Activated T-cell treated with anti-CD3 and anti-CD28 coated beads, Interleukin-2, amount 50 U/mL, for 1 hour (primary cell): ENCODE measurements at regions not wholly inside any gene's neighbourhood (a gene's known extent, or its start where the extent isn't known, plus 50 kb on each side); places are given as distances from the start of the nearest gene placed in this dataset.

ENCODE experiments used
- DNase-seq: peaks from one replicate; pipeline ENCODE4 v3.0.0-alpha.2; 2020

- DNase-seq = no peak
These were observed 110.2 kb upstream of the ARHGEF26 start for GRCh38 chr3:154011036-154011435.

GRCh38 chr3:154013736-154014135 is 107.5 kb upstream of the ARHGEF26 start:
- DNase-seq = no peak

GRCh38 chr3:154015307-154015706 is 105.9 kb upstream of the ARHGEF26 start:
- DNase-seq = no peak

- peak; percentile 20 for DNase-seq
These were observed 103.0 kb upstream of the ARHGEF26 start for GRCh38 chr3:154018100-154018696.

- DNase-seq = no peak
These were observed 98.6 kb upstream of the ARHGEF26 start for GRCh38 chr3:154022606-154023005.

- DNase-seq = no peak
These were observed 98.0 kb upstream of the ARHGEF26 start for GRCh38 chr3:154023148-154023547.

GRCh38 chr3:154025007-154025406 is 96.2 kb upstream of the ARHGEF26 start:
- DNase-seq = no peak

GRCh38 chr3:154029926-154030325 is 91.3 kb upstream of the ARHGEF26 start:
- DNase-seq = no peak

GRCh38 chr3:154034797-154035330 is 86.3 kb upstream of the ARHGEF26 start:
- no peak for DNase-seq

GRCh38 chr3:154040283-154040682 is 80.9 kb upstream of the ARHGEF26 start:
- DNase-seq = no peak

- no peak for DNase-seq
These were observed 76.5 kb upstream of the ARHGEF26 start for GRCh38 chr3:154044671-154045070.

GRCh38 chr3:154050216-154050615 is 71.0 kb upstream of the ARHGEF26 start:
- DNase-seq = no peak

GRCh38 chr3:154050766-154051165 is 70.4 kb upstream of the ARHGEF26 start:
- DNase-seq = no peak

- no peak for DNase-seq
These were observed 61.4 kb upstream of the ARHGEF26 start for GRCh38 chr3:154059833-154060232.

- no peak for DNase-seq
These were observed 60.8 kb upstream of the ARHGEF26 start for GRCh38 chr3:154060238-154061000.

GRCh38 chr3:154061001-154061370 is 60.2 kb upstream of the ARHGEF26 start:
- DNase-seq = no peak

- no peak for DNase-seq
These were observed 58.7 kb upstream of the ARHGEF26 start for GRCh38 chr3:154062513-154062912.

- no peak for DNase-seq
These were observed 50.0 kb upstream of the ARHGEF26 start for GRCh38 chr3:154071146-154071545.
